ENCODE measurements at regions not wholly inside any gene's neighbourhood (a gene's known extent, or its start where the extent isn't known, plus 50 kb on each side); places are given as distances from the start of the nearest gene placed in this dataset.
"Not testable (repeated sequence)": the region's sequence is repeated elsewhere in the genome, so short reads cannot be mapped to it uniquely, and the experiment has no call there.

- DNase-seq: no peak
These were observed 513.9 kb downstream of the DIRAS2 start for GRCh38 chr9:90128587-90129190.

- DNase-seq: no peak
These were observed 513.2 kb downstream of the DIRAS2 start for GRCh38 chr9:90129446-90129845.

- no peak for DNase-seq
These were observed 511.1 kb downstream of the DIRAS2 start for GRCh38 chr9:90131568-90131967.

GRCh38 chr9:90132866-90133265, 509.8 kb downstream of the DIRAS2 start:
- DNase-seq: no peak

- DNase-seq: no peak
These were observed 504.8 kb downstream of the DIRAS2 start for GRCh38 chr9:90137801-90138200.

GRCh38 chr9:90140131-90140818, 502.3 kb downstream of the DIRAS2 start:
- DNase-seq: no peak

- DNase-seq: peak; percentile 29
These were observed 500.9 kb downstream of the DIRAS2 start for GRCh38 chr9:90141723-90142122.

GRCh38 chr9:90142580-90142979, 500.0 kb downstream of the DIRAS2 start:
- DNase-seq: peak; percentile 47

- DNase-seq: no peak
These were observed 495.2 kb downstream of the DIRAS2 start for GRCh38 chr9:90147426-90147825.

- no peak for DNase-seq
These were observed 486.3 kb downstream of the DIRAS2 start for GRCh38 chr9:90156318-90156717.

- DNase-seq: no peak
These were observed 480.3 kb downstream of the DIRAS2 start for GRCh38 chr9:90162326-90162725.

- DNase-seq: no peak
These were observed 479.8 kb downstream of the DIRAS2 start for GRCh38 chr9:90162819-90163218.

- no peak for DNase-seq
These were observed 477.3 kb downstream of the DIRAS2 start for GRCh38 chr9:90165281-90165680.

GRCh38 chr9:90166374-90166773, 476.2 kb downstream of the DIRAS2 start:
- not testable (repeated sequence) for DNase-seq

GRCh38 chr9:90167914-90168313, 474.7 kb downstream of the DIRAS2 start:
- no peak for DNase-seq

- no peak for DNase-seq
These were observed 473.1 kb downstream of the DIRAS2 start for GRCh38 chr9:90169490-90169889.

GRCh38 chr9:90173935-90174334, 468.7 kb downstream of the DIRAS2 start:
- not testable (repeated sequence) for DNase-seq

- DNase-seq: not testable (repeated sequence)
These were observed 468.3 kb downstream of the DIRAS2 start for GRCh38 chr9:90174346-90174745.

- DNase-seq: no peak
These were observed 467.4 kb downstream of the DIRAS2 start for GRCh38 chr9:90175257-90175656.

- no peak for DNase-seq
These were observed 466.8 kb downstream of the DIRAS2 start for GRCh38 chr9:90175865-90176264.

GRCh38 chr9:90176901-90177300, 465.7 kb downstream of the DIRAS2 start:
- no peak for DNase-seq

GRCh38 chr9:90180381-90180780, 462.2 kb downstream of the DIRAS2 start:
- no peak for DNase-seq

- DNase-seq: no peak
These were observed 454.0 kb downstream of the DIRAS2 start for GRCh38 chr9:90188656-90189055.

GRCh38 chr9:90189306-90189705, 453.3 kb downstream of the DIRAS2 start:
- no peak for DNase-seq

GRCh38 chr9:90192465-90192864, 450.2 kb downstream of the DIRAS2 start:
- DNase-seq: not testable (repeated sequence)

All from fibroblast of upper back skin (primary cell).